ENCODE measurements at regions not wholly inside any gene's neighbourhood (a gene's known extent, or its start where the extent isn't known, plus 50 kb on each side); places are given as distances from the start of the nearest gene placed in this dataset.
"Not testable (repeated sequence)": the region's sequence is repeated elsewhere in the genome, so short reads cannot be mapped to it uniquely, and the experiment has no call there.

GRCh38 chr10:123309731-123310130 lies 155.5 kb downstream of the BUB3 start:
- in situ Hi-C loops (cut with HindIII; ENCODE audit: low sequenced_read_pairs): no loop called here

GRCh38 chr10:123316776-123317175 lies 162.6 kb downstream of the BUB3 start:
- in situ Hi-C loops (cut with HindIII; ENCODE audit: low sequenced_read_pairs): no loop called here

DNA sequence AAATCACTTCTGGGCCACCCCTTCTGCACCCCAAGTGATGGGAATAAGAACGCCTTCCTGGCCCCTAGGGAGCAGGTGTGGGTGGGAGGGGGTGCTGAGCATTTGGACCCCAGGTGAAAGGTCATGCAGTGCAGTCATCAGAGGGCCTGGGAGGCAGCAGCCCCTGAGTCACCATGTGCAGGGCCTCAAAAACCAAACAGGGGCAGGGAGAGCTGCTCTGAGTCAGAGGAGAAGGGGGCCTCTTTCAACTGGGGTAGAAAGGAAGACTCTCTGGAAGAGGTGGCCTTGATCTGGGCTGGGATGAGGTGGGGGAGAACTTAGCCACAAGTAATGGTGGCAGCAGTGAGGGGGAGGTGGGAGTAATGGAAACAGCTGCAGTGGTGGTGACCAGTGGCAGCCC lies 164.3 kb downstream of the BUB3 start:
- in situ Hi-C loops (cut with HindIII; ENCODE audit: low sequenced_read_pairs): no loop called here

- in situ Hi-C loops (cut with HindIII; ENCODE audit: low sequenced_read_pairs): no loop called here
These were observed 165.9 kb downstream of the BUB3 start for GRCh38 chr10:123320091-123320490.

DNA sequence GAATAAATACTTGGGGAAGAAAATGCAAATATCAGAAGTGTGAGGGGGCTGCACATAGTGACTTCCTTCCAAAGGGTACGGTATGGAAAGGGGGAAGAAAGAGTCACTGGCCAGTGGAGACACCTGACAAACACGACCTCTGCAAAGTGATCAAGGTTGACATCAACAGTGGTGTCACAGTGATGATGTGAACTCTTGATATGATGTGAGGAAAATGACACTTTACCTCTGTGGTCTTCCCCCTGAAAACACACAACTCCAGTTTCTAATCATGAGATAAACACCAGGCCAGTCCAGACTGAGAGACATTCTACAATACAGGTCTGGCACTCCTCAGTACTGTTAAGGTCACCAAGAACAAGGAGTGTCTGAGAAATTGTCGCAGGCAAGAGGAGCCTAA lies 169.7 kb downstream of the BUB3 start:
- in situ Hi-C loops (cut with HindIII; ENCODE audit: low sequenced_read_pairs): no loop called here

GRCh38 chr10:123325663-123326190 lies 171.5 kb downstream of the BUB3 start:
- in situ Hi-C loops (cut with HindIII; ENCODE audit: low sequenced_read_pairs): no loop called here

DNA sequence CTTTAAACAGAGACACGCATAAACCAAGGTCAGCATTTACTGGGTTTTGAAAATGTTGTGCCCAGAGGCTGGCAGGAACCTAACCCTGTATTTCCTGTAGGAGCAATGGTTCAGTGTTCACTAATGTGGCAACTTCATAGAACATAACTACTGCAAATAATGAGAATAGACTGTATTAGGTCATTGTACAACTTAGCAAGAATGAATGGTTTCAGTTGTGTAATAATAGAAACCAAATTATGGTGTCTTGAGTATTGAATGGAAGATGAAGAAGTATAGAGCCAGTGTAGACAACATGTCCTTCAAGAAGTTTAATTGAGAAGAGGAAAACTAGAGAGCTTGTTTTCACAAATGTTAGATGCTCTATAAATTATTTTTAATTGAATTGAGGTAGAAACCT lies 172.5 kb downstream of the BUB3 start:
- in situ Hi-C loops (cut with HindIII; ENCODE audit: low sequenced_read_pairs): no loop called here

GRCh38 chr10:123327450-123327849 lies 173.2 kb downstream of the BUB3 start:
- in situ Hi-C loops (cut with HindIII; ENCODE audit: low sequenced_read_pairs): no loop called here

DNA sequence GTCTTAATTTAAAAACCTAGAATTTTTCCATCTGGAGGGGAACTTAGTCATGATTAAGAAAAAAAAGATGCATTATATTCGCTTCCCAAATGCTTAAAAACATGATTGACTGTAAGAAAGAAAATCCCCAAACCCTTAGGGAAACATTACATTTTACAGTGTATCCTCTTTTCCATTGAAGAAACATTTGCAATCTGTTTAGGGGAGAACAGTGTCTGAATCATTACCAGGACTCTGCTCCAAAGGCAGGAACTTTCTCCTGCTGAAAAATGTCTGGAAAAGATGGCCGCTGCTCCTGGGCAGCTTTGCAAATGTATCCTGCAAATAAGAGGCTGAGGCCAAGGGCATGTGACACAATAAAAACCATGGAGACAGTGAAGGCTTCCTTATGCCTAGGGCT lies 173.7 kb downstream of the BUB3 start:
- in situ Hi-C loops (cut with HindIII; ENCODE audit: low sequenced_read_pairs): no loop called here

GRCh38 chr10:123331438-123331837 lies 177.2 kb downstream of the BUB3 start:
- in situ Hi-C loops (cut with HindIII; ENCODE audit: low sequenced_read_pairs): no loop called here

DNA sequence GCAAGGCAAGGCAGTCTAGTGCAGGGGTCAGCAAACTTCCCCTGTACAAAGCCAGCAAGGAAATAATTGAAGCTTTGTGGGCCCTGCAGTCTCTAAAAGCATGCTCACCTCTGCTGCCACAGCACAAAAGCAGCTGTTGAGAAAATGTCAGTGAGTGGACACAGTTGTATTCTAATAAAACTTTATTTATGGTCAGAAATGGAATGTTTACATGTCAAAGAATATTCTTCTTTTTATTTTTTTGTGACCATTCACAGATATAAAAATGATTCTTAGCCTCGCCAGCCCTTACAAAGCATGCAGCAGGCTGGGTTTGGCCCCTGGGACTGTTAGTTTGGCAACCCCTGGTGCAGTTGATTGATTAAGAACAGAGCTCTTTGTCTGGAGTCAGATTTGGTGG lies 192.4 kb downstream of the BUB3 start:
- in situ Hi-C loops (cut with HindIII; ENCODE audit: low sequenced_read_pairs): no loop called here

GRCh38 chr10:123348691-123349572 lies 194.7 kb downstream of the BUB3 start:
- in situ Hi-C loops (cut with HindIII; ENCODE audit: low sequenced_read_pairs): no loop called here

- in situ Hi-C loops (cut with HindIII; ENCODE audit: low sequenced_read_pairs): no loop called here
These were observed 197.5 kb downstream of the BUB3 start for GRCh38 chr10:123351715-123352114.

- in situ Hi-C loops (cut with HindIII; ENCODE audit: low sequenced_read_pairs): no loop called here
These were observed 200.3 kb downstream of the BUB3 start for GRCh38 chr10:123354521-123354920.

DNA sequence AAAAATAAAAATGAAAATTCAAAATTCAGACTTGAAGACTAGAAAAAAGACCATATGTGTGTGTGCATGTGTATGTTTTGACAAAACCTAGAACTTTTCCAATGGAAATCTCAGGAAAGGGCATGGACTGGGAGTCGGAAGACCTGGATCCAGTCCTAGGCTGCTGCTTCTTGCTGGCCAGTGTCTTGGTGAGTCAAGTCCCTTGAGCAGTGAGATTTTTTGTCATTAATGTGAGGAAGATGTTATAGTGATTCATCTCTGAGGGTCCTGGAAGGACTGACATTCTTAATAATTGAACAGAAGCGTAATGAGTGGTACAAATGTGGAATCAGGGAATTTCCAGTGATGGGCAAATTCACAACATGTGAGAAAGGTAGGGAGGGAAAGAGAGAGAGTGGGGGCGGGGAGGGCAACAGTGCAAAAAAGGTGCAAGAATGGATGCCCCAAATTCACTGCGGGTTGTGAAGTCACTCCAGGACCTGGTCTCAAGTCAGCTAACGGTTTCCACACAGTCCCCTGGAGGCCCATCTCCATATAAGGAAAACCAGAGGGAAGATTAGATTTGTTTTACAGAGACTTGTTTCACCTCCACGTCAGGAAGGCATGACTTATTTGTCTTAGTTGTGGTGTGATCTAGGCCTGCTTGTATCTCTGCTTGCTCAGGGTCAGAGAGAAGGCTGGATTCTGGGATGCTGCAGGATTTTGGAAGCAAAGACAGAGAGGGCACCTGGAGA lies 201.7 kb downstream of the BUB3 start:
- in situ Hi-C loops (cut with HindIII; ENCODE audit: low sequenced_read_pairs): no loop called here

DNA sequence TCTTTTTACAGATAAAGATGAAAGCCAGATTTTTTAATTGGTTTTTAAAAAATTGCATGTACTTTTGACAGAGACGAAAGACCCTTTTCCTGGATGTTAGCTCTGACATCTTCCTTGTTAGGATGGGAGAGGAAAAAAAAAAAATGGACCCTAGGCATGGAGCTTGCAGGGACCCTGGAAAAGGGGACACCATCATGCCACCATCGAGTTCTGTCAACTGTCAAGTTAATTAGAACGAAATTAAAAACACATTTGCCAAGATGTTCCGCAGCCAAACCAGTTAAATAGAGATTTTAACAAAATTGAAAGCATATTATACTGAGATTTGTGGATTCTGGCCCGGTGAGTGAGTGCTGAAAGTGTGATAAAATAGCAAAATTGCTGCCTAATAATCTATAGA lies 202.6 kb downstream of the BUB3 start:
- in situ Hi-C loops (cut with HindIII; ENCODE audit: low sequenced_read_pairs): no loop called here

- in situ Hi-C loops (cut with HindIII; ENCODE audit: low sequenced_read_pairs): no loop called here
These were observed 203.3 kb downstream of the BUB3 start for GRCh38 chr10:123357421-123357930.

- in situ Hi-C loops (cut with HindIII; ENCODE audit: low sequenced_read_pairs): no loop called here
These were observed 205.3 kb downstream of the BUB3 start for GRCh38 chr10:123359539-123359938.

GRCh38 chr10:123361832-123362231 lies 207.6 kb downstream of the BUB3 start:
- in situ Hi-C loops (cut with HindIII; ENCODE audit: low sequenced_read_pairs): loop anchor here (5.0 kb wide), 1 partner anchor 55 kb away; no protein-coding TSS in a partner anchor

DNA sequence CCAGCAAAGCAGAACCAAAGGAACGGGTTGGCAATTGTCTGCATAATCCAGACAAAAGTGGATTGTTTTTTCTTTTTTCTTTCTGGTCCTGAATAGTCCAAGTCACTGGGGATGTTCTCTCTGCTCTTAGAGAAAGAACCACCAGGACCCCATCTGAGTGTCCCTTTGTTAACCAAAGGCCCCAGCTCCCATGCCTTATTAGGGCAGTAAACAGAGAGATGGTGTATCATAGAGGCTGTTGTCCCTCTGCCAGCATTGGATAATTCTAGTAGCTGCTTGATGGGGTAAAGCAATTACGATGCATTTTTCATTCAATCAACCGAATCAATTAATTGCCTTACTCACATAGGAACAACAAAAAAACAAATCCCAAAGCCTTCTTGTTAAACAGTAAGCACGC lies 213.0 kb downstream of the BUB3 start:
- in situ Hi-C loops (cut with HindIII; ENCODE audit: low sequenced_read_pairs): no loop called here

- in situ Hi-C loops (cut with HindIII; ENCODE audit: low sequenced_read_pairs): not testable (repeated sequence)
These were observed 217.4 kb downstream of the BUB3 start for GRCh38 chr10:123371626-123372025.

DNA sequence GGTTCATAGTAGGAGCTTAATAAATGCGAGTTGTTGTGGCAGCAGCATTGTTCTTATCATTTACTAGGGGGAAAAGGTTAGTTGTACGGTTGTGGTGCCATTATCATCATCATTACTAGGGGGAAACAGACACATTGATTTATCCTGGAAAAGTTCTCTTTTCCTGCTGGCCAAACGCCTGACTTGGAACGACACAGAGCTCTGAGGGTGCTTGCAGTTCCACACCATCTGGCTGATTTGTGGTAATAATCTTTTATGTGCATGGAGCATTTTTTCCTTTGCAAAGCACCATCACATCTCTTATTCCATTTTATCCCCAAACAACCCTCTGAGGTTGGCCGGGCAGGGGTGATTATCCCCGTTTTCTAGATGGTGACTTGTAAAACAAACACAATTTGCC lies 219.4 kb downstream of the BUB3 start:
- in situ Hi-C loops (cut with HindIII; ENCODE audit: low sequenced_read_pairs): no loop called here

All from endothelial cell of hepatic sinusoid (primary cell).